ENCODE measurements at regions not wholly inside any gene's neighbourhood (a gene's known extent, or its start where the extent isn't known, plus 50 kb on each side); places are given as distances from the start of the nearest gene placed in this dataset.

DNA sequence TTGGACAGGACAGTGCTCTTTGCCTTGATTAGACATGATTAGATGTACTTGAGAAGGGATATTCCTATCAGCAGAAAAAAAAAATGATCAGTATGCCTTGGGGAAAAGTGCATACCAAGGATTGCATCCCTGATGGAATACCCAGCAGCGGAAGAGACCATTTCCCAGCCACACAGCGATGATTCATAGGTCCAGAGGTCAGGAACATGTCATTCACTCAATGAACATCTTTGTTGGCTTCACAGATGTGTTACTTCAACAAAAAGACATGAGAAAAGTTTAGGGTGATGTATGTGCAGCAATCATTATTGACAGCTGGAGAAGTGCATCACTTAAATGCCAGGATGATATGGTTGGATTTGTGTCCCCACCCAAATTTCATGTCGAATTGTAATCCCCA, 293.5 kb downstream of the ZNF674 start:
- Histone ChIP-seq H3K27me3 (no peaks in the 10 kb centered on the region), H3K4me1 (no peaks in the 10 kb centered on the region), H3K4me3 (replicated peaks in 1 of 3) (no peak overlapping the region), H3K9me3 (no peaks in the 10 kb centered on the region), H3K27ac (no peak overlapping the region), H3K36me3 (no peaks in the 10 kb centered on the region)
- TF ChIP-seq POLR2A (IDR thresholded peaks at IDR 0.05): no peak
- TF ChIP-seq CTCF (IDR thresholded peaks at IDR 0.05): no peak
- DNase-seq: no peak
- intact Hi-C loops (cut with DNase I): no loop called here
- 84 to 94% methylated on average over 3 of the region's 3 CpGs for WGBS, 2 donors

- no peaks in the 10 kb centered on the region for H3K36me3 ChIP-seq
- H3K4me1 ChIP-seq: no peaks in the 10 kb centered on the region
- no peak overlapping the region for H3K27ac ChIP-seq
- no peaks in the 10 kb centered on the region for H3K27me3 ChIP-seq
- H3K4me3 ChIP-seq (replicated peaks in 1 of 3): no peak overlapping the region
- WGBS, 2 donors: 89 to 95% methylated on average over 2 of the region's 2 CpGs
- intact Hi-C loops (cut with DNase I): no loop called here
- TF ChIP-seq POLR2A (IDR thresholded peaks at IDR 0.05) (no peak), CTCF (IDR thresholded peaks at IDR 0.05) (no peak)
- no peak for DNase-seq
- no peaks in the 10 kb centered on the region for H3K9me3 ChIP-seq
Observed at GRCh38 chrX:46250151-46250550, 295.1 kb downstream of the ZNF674 start.

GRCh38 chrX:46247456-46247855, 297.8 kb downstream of the ZNF674 start:
- no peaks in the 10 kb centered on the region for H3K27me3 ChIP-seq
- no peak overlapping the region for H3K4me3 ChIP-seq (replicated peaks in 1 of 3)
- no peak overlapping the region for H3K27ac ChIP-seq
- DNase-seq: no peak
- WGBS, 2 donors: 88 to 92% methylated on average over 4 of the region's 4 CpGs
- H3K9me3 ChIP-seq: no peaks in the 10 kb centered on the region
- TF ChIP-seq CTCF (IDR thresholded peaks at IDR 0.05): no peak
- no peak for TF ChIP-seq POLR2A (IDR thresholded peaks at IDR 0.05)
- no peaks in the 10 kb centered on the region for H3K36me3 ChIP-seq
- intact Hi-C loops (cut with DNase I): no loop called here
- no peaks in the 10 kb centered on the region for H3K4me1 ChIP-seq

DNA sequence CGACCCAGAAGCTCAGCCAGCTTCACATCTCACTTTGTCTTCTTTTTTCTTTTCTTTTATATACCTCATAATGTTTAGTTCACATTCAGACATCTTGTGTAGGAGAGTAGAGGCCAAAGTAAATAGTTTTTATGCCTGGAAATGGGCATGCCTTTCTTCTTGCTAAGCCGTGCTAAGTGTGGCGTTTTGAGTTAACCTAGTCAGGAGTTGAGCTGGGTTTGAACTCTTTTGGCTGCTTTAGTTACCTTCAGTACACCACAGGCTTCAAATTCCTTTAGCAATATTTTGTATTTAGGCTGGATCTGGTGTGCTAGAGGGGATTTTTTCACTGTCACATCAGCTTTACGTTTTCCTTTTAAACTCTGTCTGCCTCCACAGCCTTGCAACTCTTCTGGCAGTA, 300.8 kb downstream of the ZNF674 start:
- 74 to 77% methylated on average over 4 of the region's 4 CpGs for WGBS, 2 donors
- H3K9me3 ChIP-seq: no peaks in the 10 kb centered on the region

GRCh38 chrX:46236411-46236810, 308.8 kb downstream of the ZNF674 start:
- Histone ChIP-seq H3K9me3 (no peaks in the 10 kb centered on the region), H3K36me3 (no peaks in the 10 kb centered on the region), H3K4me3 (replicated peaks in 1 of 3) (no peak overlapping the region), H3K27me3 (no peaks in the 10 kb centered on the region), H3K4me1 (no peaks in the 10 kb centered on the region), H3K27ac (no peak overlapping the region)
- DNase-seq: no peak
- intact Hi-C loops (cut with DNase I): no loop called here
- TF ChIP-seq CTCF (IDR thresholded peaks at IDR 0.05) (no peak), POLR2A (IDR thresholded peaks at IDR 0.05) (no peak)
- 70 to 79% methylated on average over 2 of the region's 2 CpGs for WGBS, 2 donors

More for the DNA sequence above, 300.8 kb downstream of the ZNF674 start:
- no peak overlapping the region for H3K4me3 ChIP-seq (replicated peaks in 1 of 3)
- H3K4me1 ChIP-seq: no peaks in the 10 kb centered on the region
- no peak for DNase-seq
- TF ChIP-seq CTCF (IDR thresholded peaks at IDR 0.05) (no peak), POLR2A (IDR thresholded peaks at IDR 0.05) (no peak)
- H3K36me3 ChIP-seq: no peaks in the 10 kb centered on the region
- intact Hi-C loops (cut with DNase I): no loop called here
- no peaks in the 10 kb centered on the region for H3K27me3 ChIP-seq
- H3K27ac ChIP-seq: no peak overlapping the region

All from thyroid gland (tissue), 4 donors.